ENCODE measurements at regions not wholly inside any gene's neighbourhood (a gene's known extent, or its start where the extent isn't known, plus 50 kb on each side); places are given as distances from the start of the nearest gene placed in this dataset.
"Not testable (repeated sequence)": the region's sequence is repeated elsewhere in the genome, so short reads cannot be mapped to it uniquely, and the experiment has no call there.

DNA sequence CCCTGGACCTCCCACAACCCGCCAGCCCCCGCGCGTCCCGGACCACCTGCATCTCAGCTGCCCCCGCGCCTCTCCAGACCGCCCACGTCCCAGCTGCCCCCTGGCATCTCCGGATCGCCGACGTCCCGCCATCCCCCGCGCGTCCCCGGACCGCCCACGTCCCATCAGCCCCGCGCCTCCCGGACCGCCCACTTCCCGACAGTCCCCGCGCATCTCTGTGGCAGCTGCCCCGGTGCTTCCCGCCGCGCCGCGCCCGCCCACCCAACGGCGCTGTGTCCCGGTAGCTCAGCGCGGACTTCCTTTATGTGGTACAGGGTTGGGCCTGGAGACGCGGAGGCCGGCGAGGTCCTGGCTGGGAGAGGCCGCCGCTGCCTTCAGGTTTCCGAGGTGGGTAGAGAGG is 874.9 kb downstream of the TMEM121 start:
- TF ChIP-seq, protein P1, sequence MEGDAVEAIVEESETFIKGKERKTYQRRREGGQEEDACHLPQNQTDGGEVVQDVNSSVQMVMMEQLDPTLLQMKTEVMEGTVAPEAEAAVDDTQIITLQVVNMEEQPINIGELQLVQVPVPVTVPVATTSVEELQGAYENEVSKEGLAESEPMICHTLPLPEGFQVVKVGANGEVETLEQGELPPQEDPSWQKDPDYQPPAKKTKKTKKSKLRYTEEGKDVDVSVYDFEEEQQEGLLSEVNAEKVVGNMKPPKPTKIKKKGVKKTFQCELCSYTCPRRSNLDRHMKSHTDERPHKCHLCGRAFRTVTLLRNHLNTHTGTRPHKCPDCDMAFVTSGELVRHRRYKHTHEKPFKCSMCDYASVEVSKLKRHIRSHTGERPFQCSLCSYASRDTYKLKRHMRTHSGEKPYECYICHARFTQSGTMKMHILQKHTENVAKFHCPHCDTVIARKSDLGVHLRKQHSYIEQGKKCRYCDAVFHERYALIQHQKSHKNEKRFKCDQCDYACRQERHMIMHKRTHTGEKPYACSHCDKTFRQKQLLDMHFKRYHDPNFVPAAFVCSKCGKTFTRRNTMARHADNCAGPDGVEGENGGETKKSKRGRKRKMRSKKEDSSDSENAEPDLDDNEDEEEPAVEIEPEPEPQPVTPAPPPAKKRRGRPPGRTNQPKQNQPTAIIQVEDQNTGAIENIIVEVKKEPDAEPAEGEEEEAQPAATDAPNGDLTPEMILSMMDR (IDR thresholded peaks at IDR 0.05): not testable (repeated sequence)
- TF ChIP-seq POLR2A (IDR thresholded peaks at IDR 0.05): not testable (repeated sequence)
